H9 (cell line): ENCODE measurements at regions not wholly inside any gene's neighbourhood (a gene's known extent, or its start where the extent isn't known, plus 50 kb on each side); places are given as distances from the start of the nearest gene placed in this dataset.

ENCODE experiments used
- DNase-seq: peaks from one replicate; pipeline ENCODE4 v3.0.0-alpha.2; 2017
- H2AFZ ChIP-seq: one replicate; pipeline ENCODE4 v1.6.1; 2013; ENCODE audit warnings: mild to moderate bottlenecking, low read length, control low read depth, moderate library complexity
- H2AK5ac ChIP-seq: 2 replicates; pipeline ENCODE4 v1.6.1; 2013; ENCODE audit warnings: low read length, control low read depth, mixed read lengths; ENCODE audit not compliant: insufficient read length
- H2BK120ac ChIP-seq: one replicate; pipeline ENCODE4 v1.6.1; 2013; ENCODE audit warnings: low read depth, mild to moderate bottlenecking, low read length, control low read depth, inconsistent platforms; ENCODE audit not compliant: poor library complexity, severe bottlenecking
- H2BK12ac ChIP-seq: 2 replicates; pipeline ENCODE4 v1.6.1; 2013; ENCODE audit warnings: low read length, control low read depth, mixed read lengths, low read depth; ENCODE audit not compliant: insufficient read length
- H2BK15ac ChIP-seq: 2 replicates; pipeline ENCODE4 v1.6.1; 2013; ENCODE audit warnings: low read depth, low read length, control low read depth
- H2BK20ac ChIP-seq: one replicate; pipeline ENCODE4 v1.6.1; 2013; ENCODE audit warnings: low read depth, mild to moderate bottlenecking, low read length, control low read depth, inconsistent platforms; ENCODE audit not compliant: poor library complexity, severe bottlenecking
- H2BK5ac ChIP-seq: 2 replicates; pipeline ENCODE4 v1.6.1; 2013; ENCODE audit warnings: low read length, control low read depth, mixed read lengths; ENCODE audit not compliant: insufficient read length
- H3K14ac ChIP-seq: 2 replicates; pipeline ENCODE4 v1.6.1; 2013; ENCODE audit warnings: low read length, control low read depth; ENCODE audit not compliant: insufficient read depth
- H3K18ac ChIP-seq: 2 replicates; pipeline ENCODE4 v1.6.1; 2013; ENCODE audit warnings: low read depth, mild to moderate bottlenecking, mixed read lengths, low read length, control low read depth; ENCODE audit not compliant: insufficient read length
- H3K23ac ChIP-seq: 2 replicates; pipeline ENCODE4 v1.6.1; 2013; ENCODE audit warnings: low read length, control low read depth, mixed read lengths, low read depth; ENCODE audit not compliant: insufficient read length
- H3K23me2 ChIP-seq: 2 replicates; pipeline ENCODE4 v1.6.1; 2013; ENCODE audit warnings: low read depth, mild to moderate bottlenecking, mixed read lengths, low read length, control low read depth; ENCODE audit not compliant: insufficient read length, poor library complexity, severe bottlenecking
- H3K27ac ChIP-seq: 2 replicates; pipeline ENCODE4 v1.5.1; 2013; ENCODE audit warnings: low read length, control low read depth, mixed read lengths, low read depth; ENCODE audit not compliant: insufficient read length
- H3K27me3 ChIP-seq: 2 replicates; pipeline ENCODE4 v1.6.1; 2013; ENCODE audit warnings: low read length, control low read depth, inconsistent platforms; ENCODE audit not compliant: insufficient read depth
- H3K4ac ChIP-seq: 2 replicates; pipeline ENCODE4 v1.6.1; 2013; ENCODE audit warnings: low read depth, mild to moderate bottlenecking, control low read depth, inconsistent platforms, low read length, moderate library complexity
- H3K4me1 ChIP-seq: 2 replicates; pipeline ENCODE4 v1.6.1; 2013; ENCODE audit warnings: low read length, control low read depth, inconsistent platforms; ENCODE audit not compliant: insufficient read depth
- H3K4me2 ChIP-seq: 2 replicates; pipeline ENCODE4 v1.6.1; 2013; ENCODE audit warnings: low read length, control low read depth, mixed read lengths; ENCODE audit not compliant: insufficient read length, insufficient read depth
- H3K56ac ChIP-seq: 2 replicates; pipeline ENCODE4 v1.6.1; 2013; ENCODE audit warnings: low read depth, mild to moderate bottlenecking, mixed read lengths, low read length, control low read depth; ENCODE audit not compliant: insufficient read length
- H3K79me1 ChIP-seq: 2 replicates; pipeline ENCODE4 v1.6.1; 2013; ENCODE audit warnings: low read depth, mild to moderate bottlenecking, moderate library complexity, low read length, control low read depth, inconsistent platforms; ENCODE audit not compliant: insufficient read depth, poor library complexity, severe bottlenecking
- H3K79me2 ChIP-seq: 2 replicates; pipeline ENCODE4 v1.6.1; 2013; ENCODE audit warnings: low read length, control low read depth, inconsistent platforms; ENCODE audit not compliant: insufficient read depth
- H3K9ac ChIP-seq: 2 replicates; pipeline ENCODE4 v1.6.1; 2013; ENCODE audit warnings: low read length, control low read depth, mixed read lengths; ENCODE audit not compliant: insufficient read length; ENCODE audit errors: extremely low read depth
- H3K9me3 ChIP-seq: one replicate; pipeline ENCODE4 v1.6.1; 2013; ENCODE audit warnings: low read depth, low read length, inconsistent platforms; ENCODE audit not compliant: control insufficient read depth
- H3T11ph ChIP-seq: one replicate; pipeline ENCODE4 v1.6.1; 2013; ENCODE audit warnings: mild to moderate bottlenecking, low read length, control low read depth, inconsistent platforms
- H4K20me1 ChIP-seq: one replicate; pipeline ENCODE4 v1.6.1; 2013; ENCODE audit not compliant: control insufficient read depth, insufficient read length, insufficient read depth
- H4K5ac ChIP-seq: 2 replicates; pipeline ENCODE4 v1.6.1; 2013; ENCODE audit warnings: low read depth, mild to moderate bottlenecking, mixed read lengths, low read length, control low read depth; ENCODE audit not compliant: insufficient read length
- H4K8ac ChIP-seq: replicated peaks from 2 replicates; pipeline ENCODE4 v1.6.1; 2013; ENCODE audit warnings: low read length, control low read depth, mixed read lengths, low read depth; ENCODE audit not compliant: insufficient read length
- H4K91ac ChIP-seq: 2 replicates; pipeline ENCODE4 v1.6.1; 2013; ENCODE audit warnings: low read depth, mild to moderate bottlenecking, moderate library complexity, mixed read lengths, low read length, control low read depth; ENCODE audit not compliant: insufficient read length
- H3K27ac Mint-ChIP-seq, 3 experiments: 2 replicates in 2 of 3; 3 replicates in 1 of 3; pipeline ENCODE4 v1.8.0; 2020 to 2021; ENCODE audit warnings: mixed read lengths in 3 of 3, mild to moderate bottlenecking in 1 of 3, moderate library complexity in 1 of 3
- H3K27me3 Mint-ChIP-seq: 2 replicates; pipeline ENCODE4 v1.8.0; 2021; ENCODE audit warnings: low read depth, mild to moderate bottlenecking, moderate library complexity, mixed read lengths
- H3K36me3 Mint-ChIP-seq, 3 experiments: 2 replicates in 2 of 3; 3 replicates in 1 of 3; pipeline ENCODE4 v1.8.0; 2020 to 2021; ENCODE audit warnings: low read depth in 3 of 3, mixed read lengths in 3 of 3; ENCODE audit not compliant: insufficient read depth in 1 of 3
- H3K4me1 Mint-ChIP-seq, 2 experiments: 2 replicates each; pipeline ENCODE4 v1.8.0; 2020; ENCODE audit warnings: mixed read lengths in 2 of 2
- H3K4me3 Mint-ChIP-seq, 2 experiments: 2 replicates in 1 of 2; 3 replicates in 1 of 2; pipeline ENCODE4 v1.8.0; 2020 to 2021; ENCODE audit warnings: mild to moderate bottlenecking in 2 of 2, mixed read lengths in 2 of 2, moderate library complexity in 1 of 2
- H3K9me3 Mint-ChIP-seq, 2 experiments: 2 replicates in 1 of 2; 3 replicates in 1 of 2; pipeline ENCODE4 v1.8.0; 2020; ENCODE audit warnings: mild to moderate bottlenecking in 2 of 2, mixed read lengths in 2 of 2, moderate library complexity in 1 of 2
- CTCF ChIP-seq: fragments of 200-600 bp; sonication (generic); conservative IDR thresholded peaks from 3 replicates; pipeline ENCODE4 v1.8.0; 2021; ENCODE audit warnings: antibody characterized with exemption, mild to moderate bottlenecking
- WGBS: extraction: QIAGEN DNeasy Blood & Tissue Kit; methylation state at CpG from one replicate; pipeline ENCODE4 v1.1.7; 2013; ENCODE audit warnings: missing lambda C conversion rate, low lambda C conversion rate, mixed read lengths; ENCODE audit not compliant: insufficient read length; ENCODE audit errors: extremely low coverage; 5-methylcytosine and 5-hydroxymethylcytosine counted together

GRCh38 chr22:49128874-49129273, 698.8 kb downstream of the BRD1 start:
- no peak overlapping the region for H3K27ac Mint-ChIP-seq
- no peaks in the 10 kb centered on the region for H3K23me2 ChIP-seq
- H3K27ac ChIP-seq: no peak overlapping the region

More at GRCh38 chr22:49128874-49129273, 698.8 kb downstream of the BRD1 start:
- H3K9me3 Mint-ChIP-seq: peaks cover 0 to 5% of the 10 kb centered on the region in 2 experiments; a peak in 2 of 5 replicates
- Histone ChIP-seq H3K18ac (no peak overlapping the region), H2BK12ac (no peak overlapping the region), H3K4me1 (no peaks in the 10 kb centered on the region), H4K8ac (no peak overlapping the region), H3K4me2 (no peak overlapping the region), H3T11ph (no peak overlapping the region), H3K9me3 (no peaks in the 10 kb centered on the region), H4K20me1 (no peaks in the 10 kb centered on the region), H3K23ac (no peak overlapping the region), H2BK15ac (no peak overlapping the region), H4K91ac (no peak overlapping the region), H2AFZ (no peak overlapping the region), H2BK5ac (no peak overlapping the region), H3K14ac (no peak overlapping the region), H3K79me2 (no peaks in the 10 kb centered on the region), H2AK5ac (no peak overlapping the region), H3K79me1 (no peaks in the 10 kb centered on the region), H3K27me3 (no peaks in the 10 kb centered on the region), H2BK120ac (no peak overlapping the region), H4K5ac (no peak overlapping the region), H3K4ac (no peak overlapping the region), H3K56ac (no peak overlapping the region), H2BK20ac (no peak overlapping the region), H3K9ac (no peak overlapping the region)
- H3K4me1 Mint-ChIP-seq: peaks cover 3% of the 10 kb centered on the region in 2 experiments; a peak in 3 of 4 replicates
- no peak for TF ChIP-seq CTCF
- DNase-seq: no peak
- no peak overlapping the region for H3K4me3 Mint-ChIP-seq
- no peaks in the 10 kb centered on the region for H3K36me3 Mint-ChIP-seq
- no CpG with 5 or more reads among the region's 9 CpGs for WGBS
- no peaks in the 10 kb centered on the region; the same call in none of the 2 replicates for H3K27me3 Mint-ChIP-seq
